ENCODE measurements at regions not wholly inside any gene's neighbourhood (a gene's known extent, or its start where the extent isn't known, plus 50 kb on each side); places are given as distances from the start of the nearest gene placed in this dataset.

GRCh38 chr16:64823481-64824075, 298.3 kb downstream of the CDH11 start:
- no peak for TF ChIP-seq POLR2A (IDR thresholded peaks at IDR 0.05)
- no peak for TF ChIP-seq CTCF (IDR thresholded peaks at IDR 0.05)
- no peak for TF ChIP-seq POLR2AphosphoS5 (IDR thresholded peaks at IDR 0.05)
- TF ChIP-seq EP300 (IDR thresholded peaks at IDR 0.05), result no peak

All from stomach (tissue), 4 donors.